SH-SY5Y (cell line): ENCODE measurements at regions not wholly inside any gene's neighbourhood (a gene's known extent, or its start where the extent isn't known, plus 50 kb on each side); places are given as distances from the start of the nearest gene placed in this dataset.

ENCODE experiments used
- GATA2 ChIP-seq: IDR thresholded peaks from 2 replicates; pipeline ENCODE4 v1.6.1; 2011; ENCODE audit warnings: mild to moderate bottlenecking, low read depth, low read length
- GATA3 ChIP-seq: IDR thresholded peaks from 2 replicates; pipeline ENCODE4 v1.6.1; 2011; ENCODE audit warnings: low read depth, mild to moderate bottlenecking, low read length, moderate library complexity

- TF ChIP-seq GATA3 = no peak
- TF ChIP-seq GATA2 = no peak
These were observed 1610.4 kb upstream of the ZEB2 start for GRCh38 chr2:146130290-146130689.
